ENCODE measurements at regions not wholly inside any gene's neighbourhood (a gene's known extent, or its start where the extent isn't known, plus 50 kb on each side); places are given as distances from the start of the nearest gene placed in this dataset.
A peak's percentile ranks its signal among the peaks of the same experiment; 100 is the strongest.

- no peak overlapping the region for H3K27ac Mint-ChIP-seq
- no peak overlapping the region for H3K4me3 Mint-ChIP-seq
These were observed 50.5 kb upstream of the LRRC1 start for GRCh38 chr6:53744321-53744720.

GRCh38 chr6:53741034-53741823 is 53.6 kb upstream of the LRRC1 start:
- Mint-ChIP-seq H3K9me3 (no peaks in the 10 kb centered on the region), H3K4me3 (no peak overlapping the region), H3K27ac (no peak overlapping the region), H3K27me3 (peaks cover 25% of the 10 kb centered on the region), H3K4me1 (peaks cover 13% of the 10 kb centered on the region), H3K36me3 (no peaks in the 10 kb centered on the region)
- peak; percentile 18 for DNase-seq

More at GRCh38 chr6:53744321-53744720, 50.5 kb upstream of the LRRC1 start:
- no peaks in the 10 kb centered on the region for H3K36me3 Mint-ChIP-seq
- peaks cover 13% of the 10 kb centered on the region for H3K4me1 Mint-ChIP-seq
- no peak for DNase-seq
- H3K9me3 Mint-ChIP-seq = no peaks in the 10 kb centered on the region
- peaks cover 15% of the 10 kb centered on the region for H3K27me3 Mint-ChIP-seq

DNA sequence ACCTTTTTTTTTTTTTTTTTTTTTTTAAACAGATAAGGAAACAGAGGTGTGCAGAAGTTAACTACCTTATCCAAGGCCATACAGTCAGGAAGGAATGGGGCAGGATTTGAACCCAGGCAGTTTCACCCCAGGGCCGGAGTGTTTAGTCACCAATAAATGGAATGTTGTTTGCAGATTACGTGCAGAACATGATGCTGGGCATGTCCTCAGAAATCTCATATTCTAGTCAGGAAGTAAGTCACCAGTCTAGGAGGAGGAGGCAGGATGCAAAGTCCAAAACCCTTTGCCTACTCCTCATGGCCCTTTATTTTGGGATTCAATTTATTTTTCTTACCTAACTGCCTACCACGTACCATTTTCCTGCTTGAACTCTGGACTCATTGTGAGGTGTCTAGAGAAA is 57.1 kb upstream of the LRRC1 start:
- peaks cover 29% of the 10 kb centered on the region for H3K4me1 Mint-ChIP-seq
- no peaks in the 10 kb centered on the region for H3K36me3 Mint-ChIP-seq
- peaks cover 32% of the 10 kb centered on the region for H3K27me3 Mint-ChIP-seq
- H3K27ac Mint-ChIP-seq = no peak overlapping the region
- no peaks in the 10 kb centered on the region for H3K9me3 Mint-ChIP-seq
- no peak overlapping the region for H3K4me3 Mint-ChIP-seq
- no peak for DNase-seq

GRCh38 chr6:53735896-53736295 is 58.9 kb upstream of the LRRC1 start:
- no peak overlapping the region for H3K4me3 Mint-ChIP-seq

GRCh38 chr6:53734473-53735299 is 60.1 kb upstream of the LRRC1 start:
- Mint-ChIP-seq H3K9me3 (no peaks in the 10 kb centered on the region), H3K27ac (no peak overlapping the region), H3K36me3 (no peaks in the 10 kb centered on the region), H3K4me3 (no peak overlapping the region), H3K27me3 (peaks cover 20% of the 10 kb centered on the region), H3K4me1 (peaks cover 16% of the 10 kb centered on the region)
- DNase-seq = peak; percentile 14

More at GRCh38 chr6:53735896-53736295, 58.9 kb upstream of the LRRC1 start:
- Mint-ChIP-seq H3K9me3 (no peaks in the 10 kb centered on the region), H3K4me1 (peaks cover 18% of the 10 kb centered on the region), H3K36me3 (no peaks in the 10 kb centered on the region), H3K27ac (no peak overlapping the region), H3K27me3 (peaks cover 24% of the 10 kb centered on the region)
- no peak for DNase-seq

- Mint-ChIP-seq H3K4me3 (no peak overlapping the region), H3K36me3 (no peaks in the 10 kb centered on the region), H3K27ac (no peak overlapping the region), H3K9me3 (no peaks in the 10 kb centered on the region), H3K27me3 (peaks cover 6% of the 10 kb centered on the region), H3K4me1 (peaks cover 18% of the 10 kb centered on the region)
- DNase-seq = no peak
These were observed 62.8 kb upstream of the LRRC1 start for GRCh38 chr6:53731866-53732636.

DNA sequence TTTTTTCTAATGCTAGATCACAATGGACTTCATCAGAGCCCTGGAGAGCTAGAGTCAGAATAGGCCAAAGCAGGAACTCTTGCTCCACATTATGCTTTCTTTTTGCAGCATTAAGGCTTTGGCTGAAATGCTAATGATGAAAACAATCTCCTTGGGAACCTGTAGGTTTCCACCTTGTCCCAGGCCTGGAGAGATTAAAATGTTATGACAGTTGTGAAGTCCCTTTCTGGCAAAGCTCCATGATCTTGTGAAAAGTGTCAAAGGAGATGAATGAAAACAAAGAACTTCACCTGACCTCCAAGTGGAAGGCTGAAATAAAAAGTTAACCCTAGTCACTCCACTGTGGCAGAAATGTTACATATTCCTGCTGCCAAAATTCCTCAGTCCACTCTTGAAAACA is 64.0 kb upstream of the LRRC1 start:
- no peak for DNase-seq
- Mint-ChIP-seq H3K27me3 (peaks cover 7% of the 10 kb centered on the region), H3K9me3 (no peaks in the 10 kb centered on the region), H3K4me1 (peaks cover 15% of the 10 kb centered on the region), H3K36me3 (no peaks in the 10 kb centered on the region), H3K4me3 (no peak overlapping the region), H3K27ac (no peak overlapping the region)

DNA sequence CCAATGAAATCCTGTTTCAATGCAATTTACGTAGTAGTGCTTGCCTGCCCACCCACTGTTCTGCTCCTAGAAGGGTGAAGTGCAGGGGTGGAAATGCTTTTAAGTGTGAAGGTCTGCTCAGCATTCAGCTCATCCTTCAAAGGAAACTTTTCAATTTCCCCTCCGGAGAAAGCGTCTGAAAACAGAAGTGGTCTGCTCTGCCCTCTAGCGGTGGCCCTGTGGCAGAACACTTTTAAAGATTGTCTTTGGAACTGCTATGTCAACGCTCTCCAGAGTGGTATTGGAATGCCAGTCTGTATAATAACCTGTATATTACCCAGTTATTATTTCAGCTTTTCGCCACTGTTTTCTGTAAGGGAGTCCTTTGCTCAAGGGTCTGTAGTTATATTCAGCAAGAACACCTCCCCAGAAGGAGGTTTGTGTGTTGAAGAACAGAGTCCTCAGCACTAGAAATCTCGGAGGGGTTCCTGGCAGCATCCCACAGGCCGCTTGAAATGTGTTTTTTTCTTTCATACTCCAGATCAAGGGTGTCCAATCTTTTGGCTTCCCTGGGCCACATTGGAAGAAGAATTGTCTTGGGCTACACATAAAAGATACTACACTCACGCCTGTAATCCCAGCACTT is 63.1 kb upstream of the KLHL31 start:
- peak; percentile 22 for DNase-seq
- Mint-ChIP-seq H3K4me1 (peaks cover 2% of the 10 kb centered on the region), H3K9me3 (no peaks in the 10 kb centered on the region), H3K27ac (no peak overlapping the region), H3K36me3 (no peaks in the 10 kb centered on the region), H3K27me3 (peaks cover 15% of the 10 kb centered on the region), H3K4me3 (no peak overlapping the region)

- no peak for DNase-seq
- H3K36me3 Mint-ChIP-seq = no peaks in the 10 kb centered on the region
- no peaks in the 10 kb centered on the region for H3K9me3 Mint-ChIP-seq
- H3K4me1 Mint-ChIP-seq = peaks cover 2% of the 10 kb centered on the region
- no peak overlapping the region for H3K4me3 Mint-ChIP-seq
- no peak overlapping the region for H3K27ac Mint-ChIP-seq
- peaks cover 19% of the 10 kb centered on the region for H3K27me3 Mint-ChIP-seq
These were observed 62.2 kb upstream of the KLHL31 start for GRCh38 chr6:53727748-53728147.

DNA sequence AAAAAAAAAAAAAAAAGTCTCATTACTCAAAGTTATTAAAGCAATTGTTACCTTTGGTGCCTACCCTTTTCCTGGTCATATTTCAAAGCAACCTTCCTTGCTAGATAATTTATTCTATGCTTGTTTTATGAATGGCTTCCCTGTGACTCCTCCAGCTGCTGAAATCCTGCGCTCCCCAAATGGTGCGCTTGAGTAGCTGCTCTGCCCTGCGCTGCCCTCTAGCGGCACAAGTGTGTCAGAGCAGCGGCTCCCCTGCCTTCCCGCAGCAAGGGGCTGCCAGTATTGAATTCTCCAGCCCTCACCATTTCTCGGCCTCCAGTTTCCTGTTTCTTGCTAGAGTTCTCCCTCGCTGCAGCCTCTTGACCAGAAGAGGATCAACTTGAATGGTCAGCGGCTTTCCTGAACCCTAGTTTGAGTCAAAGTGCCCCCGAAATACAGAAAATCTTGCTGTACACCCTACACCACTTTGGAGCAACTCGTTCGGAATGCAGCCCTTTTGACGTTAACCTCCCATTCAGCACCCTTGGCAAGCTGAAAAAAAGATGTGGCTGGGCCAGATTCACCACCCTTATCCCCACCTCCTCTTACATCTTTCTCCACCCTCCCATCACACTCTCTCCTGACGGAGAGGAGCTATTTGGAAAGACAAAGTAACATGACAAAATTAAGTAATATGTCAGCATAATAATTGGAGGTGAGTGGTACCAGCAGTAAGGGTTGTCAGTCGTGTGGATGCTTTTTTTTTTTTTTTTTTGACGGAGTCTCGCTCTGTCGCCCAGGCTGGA is 60.4 kb upstream of the KLHL31 start:
- Mint-ChIP-seq H3K4me3 (no peak overlapping the region), H3K9me3 (no peaks in the 10 kb centered on the region), H3K27ac (no peak overlapping the region), H3K36me3 (no peaks in the 10 kb centered on the region), H3K27me3 (peaks cover 22% of the 10 kb centered on the region), H3K4me1 (peaks cover 2% of the 10 kb centered on the region)
- DNase-seq = peak; percentile 66

DNA sequence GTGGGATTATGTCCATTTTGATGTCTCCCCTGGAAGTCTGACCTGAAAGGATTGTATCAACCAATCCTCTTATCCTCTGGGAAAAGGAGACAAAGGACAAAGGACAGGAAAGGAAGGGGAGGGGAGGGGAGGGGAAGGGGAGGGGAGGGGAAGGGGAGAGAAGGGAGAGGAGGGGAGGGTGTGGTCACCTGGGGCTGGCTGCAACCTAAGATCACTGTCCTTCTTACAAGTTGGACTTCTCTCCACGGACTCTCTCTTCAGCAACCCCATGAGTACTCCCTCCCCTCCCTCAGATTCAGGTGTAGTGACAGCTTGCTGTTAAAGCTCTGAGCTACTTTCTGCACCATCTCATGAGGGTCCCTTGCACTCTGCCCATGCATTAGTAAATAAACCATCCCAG is 58.9 kb upstream of the KLHL31 start:
- no peak for DNase-seq
- Mint-ChIP-seq H3K27me3 (peaks cover 22% of the 10 kb centered on the region), H3K27ac (no peak overlapping the region), H3K9me3 (no peaks in the 10 kb centered on the region), H3K4me1 (peaks cover 2% of the 10 kb centered on the region), H3K36me3 (no peaks in the 10 kb centered on the region), H3K4me3 (no peak overlapping the region)

GRCh38 chr6:53723331-53723730 is 57.8 kb upstream of the KLHL31 start:
- peaks cover 8% of the 10 kb centered on the region for H3K4me1 Mint-ChIP-seq
- H3K9me3 Mint-ChIP-seq = no peaks in the 10 kb centered on the region
- H3K4me3 Mint-ChIP-seq = no peak overlapping the region
- H3K36me3 Mint-ChIP-seq = no peaks in the 10 kb centered on the region
- peaks cover 27% of the 10 kb centered on the region for H3K27me3 Mint-ChIP-seq
- no peak overlapping the region for H3K27ac Mint-ChIP-seq
- DNase-seq = no peak

- H3K9me3 Mint-ChIP-seq = no peaks in the 10 kb centered on the region
- DNase-seq = no peak
- H3K4me3 Mint-ChIP-seq = no peak overlapping the region
- peaks cover 8% of the 10 kb centered on the region for H3K4me1 Mint-ChIP-seq
- peaks cover 33% of the 10 kb centered on the region for H3K27me3 Mint-ChIP-seq
- no peaks in the 10 kb centered on the region for H3K36me3 Mint-ChIP-seq
- no peak overlapping the region for H3K27ac Mint-ChIP-seq
These were observed 56.2 kb upstream of the KLHL31 start for GRCh38 chr6:53721766-53722165.
